Esophagus squamous epithelium (tissue), 4 donors: ENCODE measurements at regions not wholly inside any gene's neighbourhood (a gene's known extent, or its start where the extent isn't known, plus 50 kb on each side); places are given as distances from the start of the nearest gene placed in this dataset.
"Not testable (repeated sequence)": the region's sequence is repeated elsewhere in the genome, so short reads cannot be mapped to it uniquely, and the experiment has no call there.

Source experiments
- POLR2A ChIP-seq, 4 donors: fragments of 450-650 bp; IDR thresholded peaks; one replicate each; pipeline ENCODE4 v1.6.1; 2017; ENCODE audit warnings: antibody characterized with exemption in 4 of 4, mild to moderate bottlenecking in 4 of 4, moderate library complexity in 3 of 4
- TF ChIP-seq, protein P1 (sequence below), 6 experiments: fragments of 450-650 bp in 4 of 6; fragments of 200-600 bp in 2 of 6; sonication (generic) in 2 of 6; IDR thresholded peaks; one replicate each; pipeline ENCODE4 v1.5.1; 2016 to 2019; ENCODE audit warnings: antibody characterized with exemption in 6 of 6, mild to moderate bottlenecking in 4 of 6, moderate library complexity in 4 of 6

DNA sequence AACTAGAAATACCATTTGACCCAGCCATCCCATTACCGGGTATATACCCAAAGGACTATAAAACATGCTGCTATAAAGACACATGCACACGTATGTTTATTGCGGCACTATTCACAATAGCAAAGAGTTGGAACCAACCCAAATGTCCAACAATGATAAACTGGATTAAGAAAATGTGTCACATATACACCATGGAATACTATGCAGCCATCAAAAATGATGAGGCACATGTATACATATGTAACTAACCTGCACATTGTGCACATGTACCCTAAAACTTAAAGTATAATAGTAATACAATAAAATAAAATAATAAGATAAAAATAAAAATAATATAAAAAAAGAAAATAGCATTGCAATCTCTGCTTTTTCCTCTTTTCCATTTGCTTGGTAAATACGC, 344.7 kb downstream of the FGF10 start:
- not testable (repeated sequence) for TF ChIP-seq POLR2A (IDR thresholded peaks at IDR 0.05)
- TF ChIP-seq, protein P1, sequence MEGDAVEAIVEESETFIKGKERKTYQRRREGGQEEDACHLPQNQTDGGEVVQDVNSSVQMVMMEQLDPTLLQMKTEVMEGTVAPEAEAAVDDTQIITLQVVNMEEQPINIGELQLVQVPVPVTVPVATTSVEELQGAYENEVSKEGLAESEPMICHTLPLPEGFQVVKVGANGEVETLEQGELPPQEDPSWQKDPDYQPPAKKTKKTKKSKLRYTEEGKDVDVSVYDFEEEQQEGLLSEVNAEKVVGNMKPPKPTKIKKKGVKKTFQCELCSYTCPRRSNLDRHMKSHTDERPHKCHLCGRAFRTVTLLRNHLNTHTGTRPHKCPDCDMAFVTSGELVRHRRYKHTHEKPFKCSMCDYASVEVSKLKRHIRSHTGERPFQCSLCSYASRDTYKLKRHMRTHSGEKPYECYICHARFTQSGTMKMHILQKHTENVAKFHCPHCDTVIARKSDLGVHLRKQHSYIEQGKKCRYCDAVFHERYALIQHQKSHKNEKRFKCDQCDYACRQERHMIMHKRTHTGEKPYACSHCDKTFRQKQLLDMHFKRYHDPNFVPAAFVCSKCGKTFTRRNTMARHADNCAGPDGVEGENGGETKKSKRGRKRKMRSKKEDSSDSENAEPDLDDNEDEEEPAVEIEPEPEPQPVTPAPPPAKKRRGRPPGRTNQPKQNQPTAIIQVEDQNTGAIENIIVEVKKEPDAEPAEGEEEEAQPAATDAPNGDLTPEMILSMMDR (IDR thresholded peaks at IDR 0.05), result not testable (repeated sequence)
